Pancreas (tissue), 10 donors: ENCODE measurements at regions not wholly inside any gene's neighbourhood (a gene's known extent, or its start where the extent isn't known, plus 50 kb on each side); places are given as distances from the start of the nearest gene placed in this dataset.

Source experiments
- ATAC-seq, 4 donors: fragments of 200-7000 bp; cut with Tn5 transposase; one replicate each; pipeline versions ENCODE4 v1.8.0 to v1.9.1; 2020; ENCODE audit warnings: mild to moderate bottlenecking in 4 of 4, moderate library complexity in 4 of 4
- DNase-seq, 6 donors: peaks; one replicate each; pipeline ENCODE4 v3.0.0-alpha.2; 2020
- FAIRE-seq: peaks from 2 replicates; lab custom pipeline; 2012; peaks lifted over from hg19 to GRCh38; lab: Jason Lieb, UNC
- H3K27ac ChIP-seq, 4 donors: fragments of 200-600 bp; sonication (generic); 1 replicate in 3 of 4; 2 replicates in 1 of 4; pipeline versions ENCODE4 v1.5.0 to v1.8.0; 2020
- H3K27me3 ChIP-seq, 4 donors: fragments of 200-600 bp; one replicate each; pipeline ENCODE4 v1.8.0; 2021
- H3K36me3 ChIP-seq, 3 donors: fragments of 200-600 bp; sonication (generic) in 1 of 3; one replicate each; pipeline versions ENCODE4 v1.5.0 to v1.8.0; 2020 to 2021
- H3K4me1 ChIP-seq, 3 donors: fragments of 200-600 bp; one replicate each; pipeline ENCODE4 v1.8.0; 2021
- H3K4me3 ChIP-seq, 4 donors: fragments of 200-600 bp; sonication (generic) in 2 of 4; one replicate each; pipeline versions ENCODE4 v1.5.0 to v1.8.0; 2020 to 2021
- H3K9me3 ChIP-seq, 4 donors: fragments of 200-600 bp; one replicate each; pipeline ENCODE4 v1.8.0; 2021
- WGBS, 2 donors: extraction: QIAGEN DNeasy Blood & Tissue Kit; methylation state at CpG; one replicate each; pipeline ENCODE4 v1.1.7; 2013; 5-methylcytosine and 5-hydroxymethylcytosine counted together
- intact Hi-C, 3 donors: fragments of 100-400 bp; cut with DNase I; formaldehyde crosslinking; loops; one replicate each; pipeline versions ENCODE4 v1.11.1 to v1.14.2; 2022
- TF ChIP-seq, protein P1 (sequence below), 4 donors: fragments of 200-600 bp; sonication (generic) in 3 of 4; IDR thresholded peaks; one replicate each; pipeline versions ENCODE4 v1.5.0 to v1.8.0; 2021; ENCODE audit warnings: antibody characterized with exemption in 4 of 4
- donor health status: healthy with polysubstance abuse.
- donor health status: DM: no; HTN: no; CAD: no; lungs with moderate emphysema.
- donor health status: DM: no; HTN: no; CAD: no.
- donor health status: control.
- donor health status: control.
- donor health status: Bipolar disorder and iron deficiency.
- donor health status: DM: yes; HTN: yes; CAD: no.
- donor health status: DM: no; HTN: no; CAD: no.
- donor health status: DM: no; HTN: no; CAD: no.
- donor health status: DM: yes; HTN: yes; CAD: no.

DNA sequence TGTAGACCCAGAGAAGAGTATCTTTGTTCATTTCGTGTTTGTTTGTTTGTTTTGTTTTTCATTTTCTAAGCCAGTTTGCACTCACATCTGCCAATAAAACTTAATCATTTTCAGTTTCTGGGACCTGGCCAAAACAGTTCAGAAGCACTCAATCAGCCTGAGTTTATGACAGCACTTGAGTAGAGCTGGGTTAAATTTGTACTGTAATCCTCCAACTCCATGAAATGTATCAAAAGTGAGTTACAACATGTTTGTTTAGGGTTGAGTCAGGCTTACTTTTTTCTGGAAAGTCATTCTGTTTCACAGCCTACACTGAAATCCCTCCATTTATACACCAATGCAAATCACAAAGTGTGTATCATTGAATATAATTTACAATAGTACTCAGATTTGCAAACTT is 91.9 kb downstream of the ZWINT start:
- Histone ChIP-seq H3K36me3 (no peaks in the 10 kb centered on the region), H3K4me1 (no peaks in the 10 kb centered on the region), H3K9me3 (no peaks in the 10 kb centered on the region), H3K4me3 (no peak overlapping the region), H3K27me3 (no peaks in the 10 kb centered on the region), H3K27ac (no peak overlapping the region)
- intact Hi-C loops = no loop called here
- no peak for ATAC-seq
- TF ChIP-seq, protein P1, sequence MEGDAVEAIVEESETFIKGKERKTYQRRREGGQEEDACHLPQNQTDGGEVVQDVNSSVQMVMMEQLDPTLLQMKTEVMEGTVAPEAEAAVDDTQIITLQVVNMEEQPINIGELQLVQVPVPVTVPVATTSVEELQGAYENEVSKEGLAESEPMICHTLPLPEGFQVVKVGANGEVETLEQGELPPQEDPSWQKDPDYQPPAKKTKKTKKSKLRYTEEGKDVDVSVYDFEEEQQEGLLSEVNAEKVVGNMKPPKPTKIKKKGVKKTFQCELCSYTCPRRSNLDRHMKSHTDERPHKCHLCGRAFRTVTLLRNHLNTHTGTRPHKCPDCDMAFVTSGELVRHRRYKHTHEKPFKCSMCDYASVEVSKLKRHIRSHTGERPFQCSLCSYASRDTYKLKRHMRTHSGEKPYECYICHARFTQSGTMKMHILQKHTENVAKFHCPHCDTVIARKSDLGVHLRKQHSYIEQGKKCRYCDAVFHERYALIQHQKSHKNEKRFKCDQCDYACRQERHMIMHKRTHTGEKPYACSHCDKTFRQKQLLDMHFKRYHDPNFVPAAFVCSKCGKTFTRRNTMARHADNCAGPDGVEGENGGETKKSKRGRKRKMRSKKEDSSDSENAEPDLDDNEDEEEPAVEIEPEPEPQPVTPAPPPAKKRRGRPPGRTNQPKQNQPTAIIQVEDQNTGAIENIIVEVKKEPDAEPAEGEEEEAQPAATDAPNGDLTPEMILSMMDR (IDR thresholded peaks at IDR 0.05) = no peak
- DNase-seq = no peak
- no peak for FAIRE-seq
- 12 to 15% methylated on average over 1 of the region's 1 CpG for WGBS, 2 donors

DNA sequence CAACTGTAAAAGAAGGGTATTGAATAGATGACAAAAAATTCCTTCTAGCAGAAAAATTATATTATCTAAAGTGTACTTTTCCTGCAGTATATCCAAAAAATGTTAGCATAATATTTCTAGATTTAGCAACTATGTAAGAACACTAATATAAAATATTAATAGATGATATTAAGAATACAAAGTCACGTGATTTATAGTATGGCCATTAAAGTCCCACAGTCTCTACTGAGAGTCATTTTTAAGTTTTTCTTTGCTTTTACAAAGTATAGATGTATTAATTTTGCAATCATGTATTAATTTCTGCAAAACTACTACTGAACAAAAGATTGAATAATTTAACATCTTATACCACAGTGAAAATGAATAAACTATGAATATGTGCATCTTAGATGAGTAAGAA is 94.9 kb downstream of the ZWINT start:
- H3K27ac ChIP-seq = no peak overlapping the region
- DNase-seq = no peak
- no peak for FAIRE-seq
- ATAC-seq = no peak
- WGBS, 2 donors = 72 to 81% methylated on average over 1 of the region's 1 CpG
- intact Hi-C loops = no loop called here
- no peaks in the 10 kb centered on the region for H3K9me3 ChIP-seq
- no peaks in the 10 kb centered on the region for H3K4me1 ChIP-seq
- TF ChIP-seq, protein P1 (IDR thresholded peaks at IDR 0.05) = no peak
- H3K4me3 ChIP-seq = no peak overlapping the region
- no peaks in the 10 kb centered on the region for H3K27me3 ChIP-seq
- H3K36me3 ChIP-seq = no peaks in the 10 kb centered on the region

DNA sequence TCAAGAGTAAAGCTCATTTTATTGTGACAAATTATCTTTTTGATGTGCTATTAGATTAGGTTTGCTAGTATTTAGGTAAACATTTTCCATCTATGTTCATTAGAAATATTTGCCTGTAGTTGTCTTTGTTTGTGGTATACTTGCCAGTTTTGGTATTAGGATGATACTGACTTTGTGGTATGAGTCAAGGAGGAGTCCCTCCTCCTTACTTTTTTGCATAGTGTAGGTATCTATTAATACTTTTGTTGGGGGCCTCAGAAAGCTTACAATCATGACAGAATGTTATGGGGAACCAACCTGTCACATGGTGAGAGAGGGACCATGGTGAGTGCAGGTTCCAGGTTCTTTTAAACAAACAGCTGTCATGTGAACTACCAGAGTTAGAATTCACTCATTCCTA is 102.1 kb downstream of the ZWINT start:
- no peaks in the 10 kb centered on the region for H3K4me1 ChIP-seq
- DNase-seq (no peak), ATAC-seq (no peak), FAIRE-seq (no peak)
- H3K36me3 ChIP-seq = no peaks in the 10 kb centered on the region
- no peak overlapping the region for H3K4me3 ChIP-seq
- H3K27me3 ChIP-seq = no peaks in the 10 kb centered on the region
- intact Hi-C loops = no loop called here
- H3K27ac ChIP-seq = no peak overlapping the region
- H3K9me3 ChIP-seq = no peaks in the 10 kb centered on the region
- TF ChIP-seq, protein P1 (IDR thresholded peaks at IDR 0.05) = no peak

DNA sequence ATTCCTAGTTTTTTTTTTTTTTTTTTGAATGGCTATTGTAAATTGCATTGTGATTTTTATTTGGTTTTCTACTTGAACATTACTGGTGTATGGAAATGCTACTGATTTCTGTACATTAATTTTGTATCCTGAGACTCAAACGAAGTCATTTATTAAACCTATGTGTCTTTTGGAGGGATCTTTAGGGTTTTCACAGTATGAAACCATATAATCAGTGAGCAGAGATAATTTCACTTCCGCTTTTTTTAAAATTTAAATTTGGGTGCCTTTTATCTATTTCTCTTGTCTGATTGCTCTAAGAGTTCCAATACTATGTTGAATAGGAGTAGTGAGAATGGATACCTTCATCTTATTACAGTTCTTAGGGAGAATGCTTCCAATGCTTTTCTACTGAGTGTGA is 102.7 kb downstream of the ZWINT start:
- no peaks in the 10 kb centered on the region for H3K36me3 ChIP-seq
- no peak for DNase-seq
- H3K4me1 ChIP-seq = no peaks in the 10 kb centered on the region
- 40 to 41% methylated on average over 2 of the region's 2 CpGs for WGBS, 2 donors
- no peak for FAIRE-seq
- intact Hi-C loops = no loop called here
- no peak overlapping the region for H3K27ac ChIP-seq
- H3K27me3 ChIP-seq = no peaks in the 10 kb centered on the region
- TF ChIP-seq, protein P1 (IDR thresholded peaks at IDR 0.05) = no peak
- no peak for ATAC-seq
- H3K9me3 ChIP-seq = no peaks in the 10 kb centered on the region
- H3K4me3 ChIP-seq = no peak overlapping the region

DNA sequence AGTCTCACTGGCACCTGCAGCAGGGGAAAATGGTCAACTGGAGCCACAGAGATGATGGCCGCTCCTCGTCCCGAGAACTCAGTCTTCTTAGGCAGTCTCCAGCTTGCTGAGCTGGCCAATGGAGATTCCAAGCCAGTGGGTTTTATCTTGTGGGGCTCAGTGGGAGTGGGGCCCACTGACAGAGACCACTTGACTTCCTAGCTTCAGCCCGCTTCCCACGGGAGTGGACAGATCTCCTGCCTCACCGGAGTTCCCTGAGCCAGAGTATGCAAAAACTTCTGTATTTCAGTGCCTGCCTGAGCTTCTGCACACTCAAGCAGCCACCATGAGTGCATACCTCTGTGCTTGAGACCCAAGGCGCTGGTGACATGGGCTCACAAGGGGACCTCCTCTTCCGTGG is 105.8 kb downstream of the ZWINT start:
- intact Hi-C loops = no loop called here
- TF ChIP-seq, protein P1 (IDR thresholded peaks at IDR 0.05) = no peak
- no peaks in the 10 kb centered on the region for H3K9me3 ChIP-seq
- DNase-seq = peak in 1 of 6 donors; percentile 29
- no peaks in the 10 kb centered on the region for H3K27me3 ChIP-seq
- H3K4me3 ChIP-seq = no peak overlapping the region
- no peak overlapping the region for H3K27ac ChIP-seq
- H3K36me3 ChIP-seq = no peaks in the 10 kb centered on the region
- ATAC-seq = no peak
- 62 to 76% methylated on average over 8 of the region's 8 CpGs for WGBS, 2 donors
- no peaks in the 10 kb centered on the region for H3K4me1 ChIP-seq
- no peak for FAIRE-seq
